ENCODE measurements at regions not wholly inside any gene's neighbourhood (a gene's known extent, or its start where the extent isn't known, plus 50 kb on each side); places are given as distances from the start of the nearest gene placed in this dataset.

GRCh38 chr6:14696367-14696766 is 549.5 kb upstream of the JARID2 start (continued):
- no peak for TF ChIP-seq ZBTB33 (IDR thresholded peaks at IDR 0.05; ENCODE audit: extremely low read depth, insufficient replicate concordance, low read length)
- TF ChIP-seq RAD21 (IDR thresholded peaks at IDR 0.05; ENCODE audit: low read depth): no peak

GRCh38 chr6:14697427-14697826 is 548.4 kb upstream of the JARID2 start:
- Histone ChIP-seq H4K20me1 (ENCODE audit: insufficient read depth) (no peaks in the 10 kb centered on the region), H3K27ac (ENCODE audit: low read depth, low read length) (no peak overlapping the region), H3K4me2 (ENCODE audit: low read length) (no peak overlapping the region), H3K4me3 (replicated peaks in 1 of 2; ENCODE audit: low read depth in 1 of 2, low read length in 2 of 2) (no peak overlapping the region), H3K27me3 (ENCODE audit: insufficient read depth, low read length) (no peaks in the 10 kb centered on the region), H3K79me2 (ENCODE audit: insufficient read depth, low read length) (no peaks in the 10 kb centered on the region), H3K9ac (ENCODE audit: low read length) (no peak overlapping the region), H3K36me3 (ENCODE audit: control insufficient read depth in 1 of 2, insufficient read depth in 2 of 2, low read length in 2 of 2) (no peaks in the 10 kb centered on the region), H3K4me1 (ENCODE audit: control insufficient read depth in 1 of 2, insufficient read depth in 2 of 2, low read length in 2 of 2) (peaks cover 3 to 20% of the 10 kb centered on the region in 2 experiments; a peak in 3 of 4 replicates), H2AFZ (ENCODE audit: low read depth, low read length, poor library complexity, severe bottlenecking) (no peak overlapping the region), H3K9me2 (ENCODE audit: insufficient read depth) (no peaks in the 10 kb centered on the region), H3K9me3 (ENCODE audit: control insufficient read depth in 1 of 2, insufficient read depth in 1 of 2, low read depth in 1 of 2, low read length in 2 of 2) (no peaks in the 10 kb centered on the region; a peak in 1 of 4 replicates)
- POLR2A ChIA-PET: no interaction called here
- RAD21 ChIA-PET (ENCODE audit: low non-redundant PET in 1 of 2, low total read pairs in 2 of 2, uncharacterized antibody in 2 of 2, unreplicated experiment in 2 of 2): no interaction called here
- intact Hi-C loops (cut with micrococcal nuclease): no loop called here
- DNase-seq (ENCODE audit: low read depth, low spot score) (no peak), ATAC-seq (no peak)
- CTCF ChIA-PET: interaction anchor here (1.5 kb wide), 1 partner anchor 14 kb away, joined by 5 read pairs; no protein-coding TSS in a partner anchor
- TF ChIP-seq ZBTB33 (IDR thresholded peaks at IDR 0.05; ENCODE audit: extremely low read depth, insufficient replicate concordance, low read length): no peak
- no peak for TF ChIP-seq TCF7L2 (IDR thresholded peaks at IDR 0.05; ENCODE audit: borderline replicate concordance, extremely low read depth, insufficient read depth, insufficient read length)
- no peak for TF ChIP-seq CBX3 (IDR thresholded peaks at IDR 0.05; ENCODE audit: low read depth)
- no peak for TF ChIP-seq YY1 (IDR thresholded peaks at IDR 0.05; ENCODE audit: extremely low read depth, insufficient replicate concordance, low read depth, low read length)
- no peak for TF ChIP-seq EGR1 (IDR thresholded peaks at IDR 0.05; ENCODE audit: low read depth)
- TF ChIP-seq ZNF274 (IDR thresholded peaks at IDR 0.05; ENCODE audit: low read depth, low read length): no peak
- TF ChIP-seq JUND (IDR thresholded peaks at IDR 0.05): no peak
- TF ChIP-seq CEBPB (IDR thresholded peaks at IDR 0.05; ENCODE audit: low read depth): no peak
- no peak for TF ChIP-seq FOSL1 (IDR thresholded peaks at IDR 0.05; ENCODE audit: low read depth)
- no peak for TF ChIP-seq SRF (IDR thresholded peaks at IDR 0.05; ENCODE audit: low read depth)
- no peak for TF ChIP-seq EZH2 (IDR thresholded peaks at IDR 0.05)
- TF ChIP-seq SIN3A (IDR thresholded peaks at IDR 0.05; ENCODE audit: low read depth): no peak
- no peak for TF ChIP-seq ATF3 (IDR thresholded peaks at IDR 0.05)
- TF ChIP-seq POLR2AphosphoS5 (IDR thresholded peaks at IDR 0.05; ENCODE audit: low read depth, low read length): no peak
- no peak for TF ChIP-seq ELF1 (IDR thresholded peaks at IDR 0.05; ENCODE audit: borderline replicate concordance, low read depth)
- no peak for TF ChIP-seq MAX (IDR thresholded peaks at IDR 0.05)
- BruUV-seq (replicated peaks): no TSS peak

Measured in HCT116 (cell line).